Left ventricle myocardium inferior (tissue), 1 donor: ENCODE measurements at regions not wholly inside any gene's neighbourhood (a gene's known extent, or its start where the extent isn't known, plus 50 kb on each side); places are given as distances from the start of the nearest gene placed in this dataset.

Experiments
- DNase-seq: peaks from one replicate; pipeline ENCODE4 v3.0.0-alpha.2; 2020
- H3K27ac ChIP-seq: fragments of 200-600 bp; replicated peaks from 2 replicates; pipeline ENCODE4 v1.8.0; 2021
- H3K27me3 ChIP-seq: fragments of 200-600 bp; 2 replicates; pipeline ENCODE4 v1.8.0; 2021; ENCODE audit warnings: low read depth
- H3K36me3 ChIP-seq: fragments of 200-600 bp; 2 replicates; pipeline ENCODE4 v1.8.0; 2021
- H3K4me1 ChIP-seq: fragments of 200-600 bp; 2 replicates; pipeline ENCODE4 v1.8.0; 2021
- H3K4me3 ChIP-seq: fragments of 200-600 bp; 2 replicates; pipeline ENCODE4 v1.8.0; 2021; ENCODE audit warnings: mild to moderate bottlenecking, moderate library complexity
- H3K9me3 ChIP-seq: fragments of 200-600 bp; replicated peaks from 2 replicates; pipeline ENCODE4 v1.8.0; 2021
- intact Hi-C: fragments of 100-400 bp; cut with micrococcal nuclease; formaldehyde crosslinking; loops from one replicate; pipeline ENCODE4 v1.11.0; 2022
- TF ChIP-seq, protein P1 (sequence below): fragments of 200-600 bp; IDR thresholded peaks from 2 replicates; pipeline ENCODE4 v1.8.0; 2021; ENCODE audit warnings: antibody characterized with exemption, mild to moderate bottlenecking, borderline replicate concordance
- donor health status: DM: no; HTN: yes; CAD: no; lungs with severe emphysema.

- DNase-seq = no peak
These were observed 636.0 kb downstream of the TBC1D22A start for GRCh38 chr22:47398491-47398890.

GRCh38 chr22:47397673-47398072 lies 635.2 kb downstream of the TBC1D22A start:
- intact Hi-C loops = no loop called here
- H3K4me1 ChIP-seq = no peaks in the 10 kb centered on the region
- TF ChIP-seq, protein P1, sequence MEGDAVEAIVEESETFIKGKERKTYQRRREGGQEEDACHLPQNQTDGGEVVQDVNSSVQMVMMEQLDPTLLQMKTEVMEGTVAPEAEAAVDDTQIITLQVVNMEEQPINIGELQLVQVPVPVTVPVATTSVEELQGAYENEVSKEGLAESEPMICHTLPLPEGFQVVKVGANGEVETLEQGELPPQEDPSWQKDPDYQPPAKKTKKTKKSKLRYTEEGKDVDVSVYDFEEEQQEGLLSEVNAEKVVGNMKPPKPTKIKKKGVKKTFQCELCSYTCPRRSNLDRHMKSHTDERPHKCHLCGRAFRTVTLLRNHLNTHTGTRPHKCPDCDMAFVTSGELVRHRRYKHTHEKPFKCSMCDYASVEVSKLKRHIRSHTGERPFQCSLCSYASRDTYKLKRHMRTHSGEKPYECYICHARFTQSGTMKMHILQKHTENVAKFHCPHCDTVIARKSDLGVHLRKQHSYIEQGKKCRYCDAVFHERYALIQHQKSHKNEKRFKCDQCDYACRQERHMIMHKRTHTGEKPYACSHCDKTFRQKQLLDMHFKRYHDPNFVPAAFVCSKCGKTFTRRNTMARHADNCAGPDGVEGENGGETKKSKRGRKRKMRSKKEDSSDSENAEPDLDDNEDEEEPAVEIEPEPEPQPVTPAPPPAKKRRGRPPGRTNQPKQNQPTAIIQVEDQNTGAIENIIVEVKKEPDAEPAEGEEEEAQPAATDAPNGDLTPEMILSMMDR = no peak
- peaks cover 52% of the 10 kb centered on the region for H3K27me3 ChIP-seq
- H3K27ac ChIP-seq = no peak overlapping the region
- H3K36me3 ChIP-seq = no peaks in the 10 kb centered on the region
- no peak for DNase-seq
- H3K9me3 ChIP-seq = no peaks in the 10 kb centered on the region
- no peak overlapping the region for H3K4me3 ChIP-seq

More at GRCh38 chr22:47398491-47398890, 636.0 kb downstream of the TBC1D22A start:
- TF ChIP-seq, protein P1 = no peak
- Histone ChIP-seq H3K36me3 (no peaks in the 10 kb centered on the region), H3K9me3 (no peaks in the 10 kb centered on the region), H3K27me3 (peaks cover 60% of the 10 kb centered on the region), H3K4me1 (no peaks in the 10 kb centered on the region), H3K4me3 (no peak overlapping the region), H3K27ac (no peak overlapping the region)
- intact Hi-C loops = no loop called here

DNA sequence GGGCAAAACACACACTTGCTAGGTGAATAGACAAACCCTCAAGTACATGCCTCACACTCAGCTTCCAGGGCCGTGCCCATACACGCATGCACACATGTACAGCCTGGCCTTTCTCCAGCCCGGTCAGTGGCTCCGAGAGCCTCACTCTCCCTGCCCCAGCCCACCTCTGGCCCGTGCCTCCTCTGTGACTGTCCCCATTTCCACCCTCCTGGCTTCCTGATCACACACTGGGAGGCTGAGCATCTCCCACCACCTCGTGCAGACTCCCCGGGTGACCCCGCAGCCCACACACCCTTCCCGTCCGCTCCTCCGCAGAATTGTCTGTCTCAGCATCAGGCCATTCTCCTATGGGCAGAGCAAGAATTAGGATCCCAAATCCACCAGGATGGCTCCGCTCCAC lies 634.1 kb downstream of the TBC1D22A start:
- H3K4me3 ChIP-seq = no peak overlapping the region
- no peaks in the 10 kb centered on the region for H3K9me3 ChIP-seq
- peaks cover 48% of the 10 kb centered on the region for H3K27me3 ChIP-seq
- H3K36me3 ChIP-seq = no peaks in the 10 kb centered on the region
- H3K4me1 ChIP-seq = no peaks in the 10 kb centered on the region
- TF ChIP-seq, protein P1 = no peak
- DNase-seq = no peak
- intact Hi-C loops = no loop called here
- no peak overlapping the region for H3K27ac ChIP-seq

GRCh38 chr22:47396105-47396504 lies 633.7 kb downstream of the TBC1D22A start:
- no peak for DNase-seq

DNA sequence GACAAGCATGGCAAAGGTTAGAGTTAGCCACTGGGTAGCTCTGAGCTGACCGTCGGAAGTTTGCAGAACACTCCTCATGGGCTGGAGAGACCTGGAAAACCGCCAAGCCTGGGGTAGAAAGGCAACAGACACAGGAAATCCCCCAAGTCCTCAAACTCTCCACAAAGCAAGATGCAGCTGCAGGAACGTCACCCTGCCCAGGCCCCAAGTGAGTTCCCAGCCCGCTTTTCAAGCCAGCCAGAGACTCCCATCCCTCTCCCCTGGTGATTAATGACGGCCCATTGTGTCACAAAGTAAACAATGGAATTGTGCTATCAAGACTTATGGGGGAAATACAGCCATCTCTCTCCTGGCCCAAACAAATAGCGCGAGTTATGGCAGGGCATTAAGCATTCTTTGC lies 633.0 kb downstream of the TBC1D22A start:
- no peaks in the 10 kb centered on the region for H3K9me3 ChIP-seq
- peaks cover 48% of the 10 kb centered on the region for H3K27me3 ChIP-seq
- DNase-seq = no peak
- no peaks in the 10 kb centered on the region for H3K36me3 ChIP-seq
- no peak overlapping the region for H3K4me3 ChIP-seq
- no peaks in the 10 kb centered on the region for H3K4me1 ChIP-seq
- intact Hi-C loops = no loop called here
- TF ChIP-seq, protein P1 = no peak
- H3K27ac ChIP-seq = no peak overlapping the region

More at GRCh38 chr22:47396105-47396504, 633.7 kb downstream of the TBC1D22A start:
- Histone ChIP-seq H3K9me3 (no peaks in the 10 kb centered on the region), H3K27ac (no peak overlapping the region), H3K4me3 (no peak overlapping the region), H3K27me3 (peaks cover 48% of the 10 kb centered on the region), H3K36me3 (no peaks in the 10 kb centered on the region), H3K4me1 (no peaks in the 10 kb centered on the region)
- TF ChIP-seq, protein P1 = no peak
- intact Hi-C loops = no loop called here
